Tibial nerve (tissue), 4 donors: ENCODE measurements at regions not wholly inside any gene's neighbourhood (a gene's known extent, or its start where the extent isn't known, plus 50 kb on each side); places are given as distances from the start of the nearest gene placed in this dataset.

Experiments
- DNase-seq, 2 donors: peaks; one replicate each; pipeline ENCODE4 v3.0.0-alpha.2; 2019; ENCODE audit warnings: low spot score in 2 of 2
- H3K27ac ChIP-seq, 4 donors: fragments of 200-600 bp; sonication (generic) in 3 of 4; one replicate each; pipeline ENCODE4 v1.5.1; 2017 to 2019; ENCODE audit warnings: mild to moderate bottlenecking in 1 of 4
- H3K27me3 ChIP-seq, 2 donors: fragments of 200-600 bp; sonication (generic) in 1 of 2; one replicate each; pipeline versions ENCODE4 v1.5.1 to v1.6.0; 2017 to 2019
- H3K36me3 ChIP-seq, 3 donors: fragments of 200-600 bp; sonication (generic); one replicate each; pipeline ENCODE4 v1.5.1; 2018 to 2019
- H3K4me1 ChIP-seq, 4 donors: fragments of 200-600 bp; sonication (generic) in 3 of 4; one replicate each; pipeline ENCODE4 v1.5.1; 2017 to 2019
- H3K4me3 ChIP-seq, 4 donors: fragments of 200-600 bp; sonication (generic) in 3 of 4; one replicate each; pipeline ENCODE4 v1.5.1; 2017 to 2019; ENCODE audit warnings: mild to moderate bottlenecking in 1 of 4, moderate library complexity in 1 of 4
- H3K9me3 ChIP-seq, 4 donors: fragments of 200-600 bp; sonication (generic) in 3 of 4; one replicate each; pipeline ENCODE4 v1.5.1; 2017 to 2019
- EP300 ChIP-seq, 2 donors: sonication (generic); formaldehyde crosslinking; IDR thresholded peaks; one replicate each; pipeline ENCODE4 v1.6.1; 2017; ENCODE audit warnings: antibody characterized with exemption in 2 of 2, mild to moderate bottlenecking in 1 of 2
- POLR2A ChIP-seq, 2 donors: fragments of 450-650 bp; IDR thresholded peaks; one replicate each; pipeline ENCODE4 v1.6.1; 2017; ENCODE audit warnings: antibody characterized with exemption in 2 of 2, mild to moderate bottlenecking in 2 of 2, moderate library complexity in 2 of 2
- WGBS, 2 donors: methylation state at CpG; one replicate each; pipeline ENCODE4 v1.1.5; 2018; 5-methylcytosine and 5-hydroxymethylcytosine counted together
- TF ChIP-seq, protein P1 (sequence below), 5 experiments: fragments of 200-600 bp in 3 of 5; fragments of 450-650 bp in 2 of 5; sonication (generic) in 3 of 5; IDR thresholded peaks; one replicate each; pipeline ENCODE4 v1.5.1; 2016 to 2019; ENCODE audit warnings: antibody characterized with exemption in 5 of 5, mild to moderate bottlenecking in 3 of 5, moderate library complexity in 2 of 5

DNA sequence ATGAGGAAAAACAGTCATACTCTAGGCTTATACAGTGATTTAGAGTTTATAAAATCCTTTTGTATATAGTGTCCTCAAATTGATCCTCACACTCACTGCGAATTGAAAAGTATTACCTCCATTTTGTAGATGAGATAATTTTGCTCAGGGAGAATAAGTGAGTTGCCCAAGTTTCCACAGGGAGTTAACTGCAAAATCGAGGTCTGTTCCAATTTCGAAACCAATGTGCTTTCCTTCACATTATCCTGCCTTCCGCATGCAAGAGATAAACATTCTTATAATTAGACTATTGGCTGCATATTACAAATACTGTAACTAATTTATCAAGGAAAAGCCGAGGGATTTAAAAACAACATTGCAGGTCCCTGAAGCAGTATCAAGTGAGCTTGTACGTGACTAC is 667.0 kb downstream of the SQOR start:
- H3K4me1 ChIP-seq = no peaks in the 10 kb centered on the region
- H3K27me3 ChIP-seq = no peaks in the 10 kb centered on the region
- no peaks in the 10 kb centered on the region for H3K9me3 ChIP-seq
- 65 to 71% methylated on average over 6 of the region's 6 CpGs for WGBS, 2 donors
- TF ChIP-seq, protein P1, sequence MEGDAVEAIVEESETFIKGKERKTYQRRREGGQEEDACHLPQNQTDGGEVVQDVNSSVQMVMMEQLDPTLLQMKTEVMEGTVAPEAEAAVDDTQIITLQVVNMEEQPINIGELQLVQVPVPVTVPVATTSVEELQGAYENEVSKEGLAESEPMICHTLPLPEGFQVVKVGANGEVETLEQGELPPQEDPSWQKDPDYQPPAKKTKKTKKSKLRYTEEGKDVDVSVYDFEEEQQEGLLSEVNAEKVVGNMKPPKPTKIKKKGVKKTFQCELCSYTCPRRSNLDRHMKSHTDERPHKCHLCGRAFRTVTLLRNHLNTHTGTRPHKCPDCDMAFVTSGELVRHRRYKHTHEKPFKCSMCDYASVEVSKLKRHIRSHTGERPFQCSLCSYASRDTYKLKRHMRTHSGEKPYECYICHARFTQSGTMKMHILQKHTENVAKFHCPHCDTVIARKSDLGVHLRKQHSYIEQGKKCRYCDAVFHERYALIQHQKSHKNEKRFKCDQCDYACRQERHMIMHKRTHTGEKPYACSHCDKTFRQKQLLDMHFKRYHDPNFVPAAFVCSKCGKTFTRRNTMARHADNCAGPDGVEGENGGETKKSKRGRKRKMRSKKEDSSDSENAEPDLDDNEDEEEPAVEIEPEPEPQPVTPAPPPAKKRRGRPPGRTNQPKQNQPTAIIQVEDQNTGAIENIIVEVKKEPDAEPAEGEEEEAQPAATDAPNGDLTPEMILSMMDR (IDR thresholded peaks at IDR 0.05) = no peak
- TF ChIP-seq POLR2A (IDR thresholded peaks at IDR 0.05) = no peak
- TF ChIP-seq EP300 (IDR thresholded peaks at IDR 0.05) = no peak
- no peak for DNase-seq
- no peaks in the 10 kb centered on the region for H3K36me3 ChIP-seq
- no peak overlapping the region for H3K4me3 ChIP-seq
- no peak overlapping the region for H3K27ac ChIP-seq

- no peak for TF ChIP-seq EP300 (IDR thresholded peaks at IDR 0.05)
- TF ChIP-seq, protein P1 (IDR thresholded peaks at IDR 0.05) = peak in 1 of 5 experiments; percentile 20
- H3K9me3 ChIP-seq = no peaks in the 10 kb centered on the region
- peaks cover 0 to 4% (median 0%) of the 10 kb centered on the region in 4 donors for H3K4me1 ChIP-seq
- H3K4me3 ChIP-seq = no peak overlapping the region
- H3K27me3 ChIP-seq = no peaks in the 10 kb centered on the region
- H3K27ac ChIP-seq = no peak overlapping the region
- 82 to 88% methylated on average over 4 of the region's 4 CpGs for WGBS, 2 donors
- no peaks in the 10 kb centered on the region for H3K36me3 ChIP-seq
- DNase-seq = no peak
Measured at GRCh38 chr15:46304321-46304720, 669.5 kb downstream of the SQOR start.

DNA sequence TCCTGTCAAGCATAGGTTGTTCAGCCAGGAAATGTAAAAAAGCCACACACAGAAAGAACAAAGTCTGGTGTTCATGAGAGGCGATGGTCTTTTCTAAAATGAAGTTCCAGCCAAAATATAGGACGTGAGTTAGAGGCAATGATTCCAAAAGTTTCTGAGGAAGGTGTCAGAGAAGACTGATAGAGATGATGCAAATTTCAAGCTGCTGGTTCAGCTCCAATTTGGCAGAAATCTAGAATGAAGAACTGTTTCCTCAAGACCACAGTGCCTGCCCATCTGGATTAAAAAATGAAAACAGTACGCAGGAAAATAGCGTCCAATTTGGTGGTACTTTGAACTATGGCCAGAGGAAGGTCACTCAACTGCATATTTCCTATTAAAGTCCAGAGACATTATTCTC is 672.9 kb downstream of the SQOR start:
- DNase-seq = no peak
- no peaks in the 10 kb centered on the region for H3K27me3 ChIP-seq
- H3K9me3 ChIP-seq = no peaks in the 10 kb centered on the region
- H3K27ac ChIP-seq = no peak overlapping the region
- H3K36me3 ChIP-seq = no peaks in the 10 kb centered on the region
- no peak for TF ChIP-seq EP300 (IDR thresholded peaks at IDR 0.05)
- TF ChIP-seq POLR2A (IDR thresholded peaks at IDR 0.05) = no peak
- TF ChIP-seq, protein P1 (IDR thresholded peaks at IDR 0.05) = no peak
- WGBS, 2 donors = 33 to 39% methylated on average over 4 of the region's 4 CpGs
- no peak overlapping the region for H3K4me3 ChIP-seq
- peaks cover 0 to 4% (median 0%) of the 10 kb centered on the region in 4 donors for H3K4me1 ChIP-seq

DNA sequence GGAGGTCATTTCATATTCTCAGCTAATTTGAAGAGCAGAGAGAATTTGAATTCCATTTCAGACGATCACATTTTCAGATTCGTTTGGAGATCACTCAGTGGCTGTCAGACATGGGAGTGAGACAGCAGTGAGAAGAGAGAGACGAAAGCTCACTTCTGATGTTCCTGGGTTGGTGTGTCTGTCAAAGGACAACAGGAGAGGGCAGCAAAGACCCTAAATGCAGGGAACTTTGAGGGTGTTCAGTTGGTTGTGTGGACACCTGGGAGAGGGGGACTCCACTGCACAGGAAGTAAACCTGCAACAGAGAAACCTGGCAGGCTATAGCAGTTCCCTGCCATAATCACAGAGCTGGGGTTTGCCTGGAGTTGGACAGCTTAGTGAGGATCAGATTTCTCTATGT is 675.1 kb downstream of the SQOR start:
- no peaks in the 10 kb centered on the region for H3K9me3 ChIP-seq
- no peak overlapping the region for H3K27ac ChIP-seq
- H3K4me1 ChIP-seq = peaks cover 0 to 4% (median 0%) of the 10 kb centered on the region in 4 donors
- no peaks in the 10 kb centered on the region for H3K36me3 ChIP-seq
- H3K4me3 ChIP-seq = no peak overlapping the region
- no peak for TF ChIP-seq POLR2A (IDR thresholded peaks at IDR 0.05)
- TF ChIP-seq EP300 (IDR thresholded peaks at IDR 0.05) = no peak
- TF ChIP-seq, protein P1 (IDR thresholded peaks at IDR 0.05) = no peak
- no peak for DNase-seq
- H3K27me3 ChIP-seq = no peaks in the 10 kb centered on the region
- WGBS, 2 donors = 66 to 67% methylated on average over 3 of the region's 3 CpGs

DNA sequence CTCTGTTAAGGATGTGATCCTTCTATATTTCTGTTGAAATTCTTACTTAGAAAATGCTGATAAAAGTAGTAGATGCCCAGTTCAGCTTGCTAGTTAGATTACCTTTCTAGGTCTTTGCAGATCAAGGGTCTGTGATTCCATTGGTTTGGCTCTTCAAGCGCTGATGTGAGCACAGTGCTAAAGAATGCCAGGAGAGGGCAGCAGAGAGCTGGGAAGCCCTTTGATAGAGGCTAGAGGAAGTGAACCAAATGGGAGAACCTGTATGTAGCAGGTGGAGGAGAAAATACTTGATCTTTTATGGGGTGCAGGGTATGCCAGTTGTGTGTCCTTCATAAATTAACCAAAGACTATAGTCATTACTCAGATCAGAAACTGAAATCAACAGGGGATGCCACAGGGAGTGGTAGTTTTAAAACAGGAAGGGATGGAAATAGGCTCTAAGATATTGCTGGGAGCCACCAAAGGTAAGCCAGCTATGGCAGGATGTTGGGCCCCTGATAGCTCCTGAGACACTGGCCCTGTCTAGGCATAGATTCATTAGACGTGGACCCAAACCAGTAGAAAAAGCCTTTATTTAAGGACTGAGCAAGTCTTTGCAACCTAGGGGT is 677.4 kb downstream of the SQOR start:
- peak; percentile 45 to 78 for DNase-seq
- Histone ChIP-seq H3K36me3 (no peaks in the 10 kb centered on the region), H3K9me3 (no peaks in the 10 kb centered on the region), H3K4me1 (peaks cover 0 to 4% (median 0%) of the 10 kb centered on the region in 4 donors), H3K27me3 (no peaks in the 10 kb centered on the region), H3K4me3 (no peak overlapping the region), H3K27ac (no peak overlapping the region)
- TF ChIP-seq EP300 (IDR thresholded peaks at IDR 0.05) = no peak
- TF ChIP-seq, protein P1 (IDR thresholded peaks at IDR 0.05) = peak; percentile 64 to 89 (median 68)
- TF ChIP-seq POLR2A (IDR thresholded peaks at IDR 0.05) = no peak
- 33 to 34% methylated on average over 2 of the region's 2 CpGs for WGBS, 2 donors
